HEK293T (cell line): ENCODE measurements at regions not wholly inside any gene's neighbourhood (a gene's known extent, or its start where the extent isn't known, plus 50 kb on each side); places are given as distances from the start of the nearest gene placed in this dataset.

Experiments
- CTCF ChIA-PET: fragments of 350-600 bp; formaldehyde crosslinking; extraction: SDS; loops from one replicate; lab custom pipeline; 2021; ENCODE audit warnings: antibody characterized with exemption, inconsistent platforms; lab: Yijun Ruan, JAX
- POLR2A ChIA-PET: fragments of 350-600 bp; formaldehyde crosslinking; extraction: SDS; loops from one replicate; lab custom pipeline; 2020; ENCODE audit warnings: antibody characterized with exemption, inconsistent platforms; lab: Yijun Ruan, JAX
- DNase-seq: peaks from one replicate; pipeline ENCODE4 v3.0.0; 2012; ENCODE audit warnings: mixed read lengths; ENCODE audit errors: extremely low spot score
- ARNT ChIP-seq: fragments of 450-650 bp; IDR thresholded peaks from 2 replicates; pipeline ENCODE4 v1.6.1; 2017; ENCODE audit warnings: mild to moderate bottlenecking
- BHLHE40 ChIP-seq: fragments of 450-650 bp; IDR thresholded peaks from 2 replicates; pipeline ENCODE4 v1.6.1; 2016; ENCODE audit warnings: mild to moderate bottlenecking, moderate library complexity, borderline replicate concordance
- CTBP1 ChIP-seq: fragments of 450-650 bp; IDR thresholded peaks from 2 replicates; pipeline ENCODE4 v1.6.1; 2016; ENCODE audit warnings: borderline replicate concordance
- ELF4 ChIP-seq: fragments of 450-650 bp; IDR thresholded peaks from 2 replicates; pipeline ENCODE4 v1.6.1; 2017; ENCODE audit warnings: antibody characterized with exemption
- FOXA1 ChIP-seq: fragments of 450-650 bp; IDR thresholded peaks from 2 replicates; pipeline ENCODE4 v1.6.1; 2016; ENCODE audit warnings: mild to moderate bottlenecking
- FOXK2 ChIP-seq: fragments of 450-650 bp; IDR thresholded peaks from 2 replicates; pipeline ENCODE4 v1.6.1; 2016; ENCODE audit warnings: mild to moderate bottlenecking
- FOXM1 ChIP-seq: fragments of 450-650 bp; IDR thresholded peaks from 2 replicates; pipeline ENCODE4 v1.6.1; 2017; ENCODE audit warnings: mild to moderate bottlenecking, borderline replicate concordance
- HDGF ChIP-seq: fragments of 450-650 bp; IDR thresholded peaks from 2 replicates; pipeline ENCODE4 v1.6.1; 2017; ENCODE audit warnings: antibody characterized with exemption, borderline replicate concordance
- L3MBTL2 ChIP-seq: fragments of 450-650 bp; conservative IDR thresholded peaks from 2 replicates; pipeline ENCODE4 v1.6.1; 2016; ENCODE audit warnings: mild to moderate bottlenecking
- LEF1 ChIP-seq: fragments of 450-650 bp; IDR thresholded peaks from 2 replicates; pipeline ENCODE4 v1.6.1; 2017; ENCODE audit warnings: mild to moderate bottlenecking, borderline replicate concordance
- NFRKB ChIP-seq: fragments of 450-650 bp; IDR thresholded peaks from 2 replicates; pipeline ENCODE4 v1.6.1; 2016; ENCODE audit warnings: mild to moderate bottlenecking, moderate library complexity
- SP1 ChIP-seq: fragments of 450-650 bp; IDR thresholded peaks from 2 replicates; pipeline ENCODE4 v1.6.1; 2017
- SUZ12 ChIP-seq: fragments of 450-650 bp; IDR thresholded peaks from 2 replicates; pipeline ENCODE4 v1.6.1; 2016; ENCODE audit warnings: mild to moderate bottlenecking
- TARDBP ChIP-seq: fragments of 450-650 bp; IDR thresholded peaks from 2 replicates; pipeline ENCODE4 v1.6.1; 2016
- ZNF384 ChIP-seq: fragments of 450-650 bp; IDR thresholded peaks from 2 replicates; pipeline ENCODE4 v1.6.1; 2016
- TF ChIP-seq, protein P1 (sequence below): fragments of 450-650 bp; IDR thresholded peaks from 2 replicates; pipeline ENCODE4 v1.6.1; 2016

DNA sequence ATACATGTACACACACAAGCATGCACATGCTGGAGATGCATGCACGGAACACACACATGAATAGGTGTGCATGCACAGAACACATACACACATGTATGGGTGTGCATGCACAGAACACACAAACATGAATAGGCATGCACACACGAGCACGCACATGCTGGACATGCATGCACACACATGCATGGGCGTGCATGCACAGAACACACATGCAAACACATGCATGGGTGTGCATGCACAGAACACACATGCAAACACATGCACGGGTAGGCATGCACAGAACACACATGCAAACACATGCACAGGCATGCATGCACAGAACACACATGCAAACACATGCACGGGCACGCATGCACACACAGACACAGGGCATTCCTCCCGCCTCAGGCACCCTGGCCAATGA lies 382.3 kb downstream of the IRX2 start:
- DNase-seq, result no peak
- POLR2A ChIA-PET, result no interaction called here

DNA sequence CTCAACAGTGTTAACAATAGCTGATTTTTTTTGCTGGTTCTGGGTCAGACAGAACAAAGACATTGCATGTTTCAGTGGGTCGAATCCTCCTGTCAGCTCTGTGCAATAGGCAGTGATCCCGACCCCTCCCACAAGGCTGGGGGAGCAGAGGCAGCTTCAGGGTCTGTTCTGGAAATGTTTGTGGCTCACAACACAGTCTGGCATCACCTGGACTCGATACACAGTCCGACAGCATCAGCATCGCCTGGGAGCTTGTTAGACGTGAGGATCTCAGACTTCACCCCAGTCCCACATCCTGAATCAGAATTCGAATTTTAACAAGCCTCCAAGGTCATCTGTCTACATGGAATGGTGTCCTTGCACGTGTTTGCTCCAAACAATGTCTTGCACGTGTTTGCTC lies 384.7 kb downstream of the IRX2 start:
- ChIA-PET POLR2A (no interaction called here), CTCF (no interaction called here)
- TF ChIP-seq L3MBTL2 (no peak), CTBP1 (no peak), ARNT (no peak), SP1 (no peak), TARDBP (no peak), ELF4 (no peak), FOXA1 (no peak), SUZ12 (no peak), HDGF (no peak), BHLHE40 (no peak), FOXM1 (no peak)
- no peak for DNase-seq

More for the DNA sequence above, 382.3 kb downstream of the IRX2 start:
- no peak for TF ChIP-seq HDGF
- TF ChIP-seq ARNT, result no peak
- no peak for TF ChIP-seq FOXK2
- no peak for TF ChIP-seq BHLHE40
- no peak for TF ChIP-seq L3MBTL2
- no peak for TF ChIP-seq ELF4
- TF ChIP-seq LEF1, result no peak
- no peak for TF ChIP-seq CTBP1
- TF ChIP-seq SUZ12, result no peak
- TF ChIP-seq, protein P1, sequence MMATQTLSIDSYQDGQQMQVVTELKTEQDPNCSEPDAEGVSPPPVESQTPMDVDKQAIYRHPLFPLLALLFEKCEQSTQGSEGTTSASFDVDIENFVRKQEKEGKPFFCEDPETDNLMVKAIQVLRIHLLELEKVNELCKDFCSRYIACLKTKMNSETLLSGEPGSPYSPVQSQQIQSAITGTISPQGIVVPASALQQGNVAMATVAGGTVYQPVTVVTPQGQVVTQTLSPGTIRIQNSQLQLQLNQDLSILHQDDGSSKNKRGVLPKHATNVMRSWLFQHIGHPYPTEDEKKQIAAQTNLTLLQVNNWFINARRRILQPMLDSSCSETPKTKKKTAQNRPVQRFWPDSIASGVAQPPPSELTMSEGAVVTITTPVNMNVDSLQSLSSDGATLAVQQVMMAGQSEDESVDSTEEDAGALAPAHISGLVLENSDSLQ, result no peak
- no peak for TF ChIP-seq ZNF384
- TF ChIP-seq FOXA1, result no peak
- no peak for TF ChIP-seq FOXM1
- no peak for TF ChIP-seq TARDBP
- CTCF ChIA-PET, result no interaction called here

DNA sequence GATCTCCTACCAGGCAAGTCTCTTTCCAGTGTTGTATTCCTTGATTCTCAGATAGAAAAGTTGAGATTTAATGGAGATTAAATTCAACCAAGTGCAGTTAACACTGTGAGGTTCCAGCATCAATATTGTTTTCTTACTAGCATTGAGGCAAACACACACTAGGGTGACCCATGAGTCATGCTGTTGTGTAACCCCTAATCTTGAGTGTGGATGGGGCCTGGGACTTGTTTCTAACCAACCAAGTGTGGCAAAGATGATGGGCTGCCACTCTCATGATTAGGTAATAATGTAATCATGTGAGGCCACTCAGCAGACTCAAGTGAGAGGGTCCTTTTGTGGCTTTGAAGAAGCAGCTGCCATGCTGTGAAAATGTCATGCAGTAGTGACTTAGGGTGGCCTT lies 394.2 kb downstream of the IRX2 start:
- ChIA-PET CTCF (no interaction called here), POLR2A (no interaction called here)
- TF ChIP-seq, protein P1, result no peak
- TF ChIP-seq L3MBTL2 (no peak), TARDBP (no peak), FOXA1 (no peak), SP1 (no peak), FOXK2 (no peak)

DNA sequence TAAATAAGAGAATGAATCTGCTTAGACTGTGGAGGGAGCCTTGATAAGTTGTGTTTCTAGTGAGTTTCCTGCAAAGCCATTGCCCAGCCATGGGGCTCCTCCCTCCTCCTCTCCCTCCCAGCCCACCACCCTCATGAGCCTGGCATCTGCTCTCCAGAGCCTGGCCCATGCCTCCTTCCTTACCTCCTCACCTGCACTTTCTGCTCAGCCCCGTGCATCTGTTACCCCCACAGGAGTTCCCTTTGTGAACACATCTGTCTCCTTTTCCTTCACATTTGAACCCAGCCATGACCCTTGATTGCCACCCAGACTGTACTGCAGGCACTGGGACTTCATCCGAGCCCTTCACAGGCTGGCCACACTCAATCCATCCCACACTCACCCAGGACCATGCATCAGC lies 395.6 kb downstream of the IRX2 start:
- TF ChIP-seq SP1, result no peak
- TF ChIP-seq NFRKB, result no peak
- TF ChIP-seq TARDBP, result no peak
- no peak for TF ChIP-seq HDGF
- TF ChIP-seq L3MBTL2, result no peak
- TF ChIP-seq FOXA1, result no peak
- TF ChIP-seq ELF4, result no peak
- POLR2A ChIA-PET, result no interaction called here
- DNase-seq, result no peak
- CTCF ChIA-PET, result no interaction called here

More for the DNA sequence above, 394.2 kb downstream of the IRX2 start:
- DNase-seq, result no peak

DNA sequence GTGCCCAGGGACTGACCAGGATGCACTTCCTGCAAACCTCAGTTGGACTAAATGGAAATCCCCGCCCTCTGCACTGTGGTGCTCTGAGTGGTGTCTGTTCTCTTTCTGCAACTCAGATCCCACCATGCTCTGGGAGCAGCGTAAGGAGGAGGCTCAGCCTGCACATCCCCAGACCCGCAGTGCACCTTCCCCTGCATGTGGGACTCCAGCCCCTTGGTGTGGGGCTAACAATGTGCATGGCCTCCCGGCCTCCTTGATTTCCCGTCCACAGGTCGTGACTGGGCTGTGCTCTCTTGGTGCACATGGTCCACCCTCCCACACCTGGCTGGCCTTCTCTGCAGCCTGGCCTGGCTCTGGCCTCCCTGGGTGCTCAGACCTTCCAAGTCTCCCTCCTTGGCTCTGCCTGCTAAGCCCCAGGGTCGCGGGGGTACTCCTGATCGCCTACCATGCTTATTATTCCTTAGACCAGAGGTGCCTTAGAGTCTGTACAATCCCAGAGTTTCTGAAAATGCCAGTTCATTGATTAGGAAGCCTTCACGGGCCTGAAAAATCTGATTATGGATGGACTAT lies 397.5 kb downstream of the IRX2 start:
- CTCF ChIA-PET, result no interaction called here
- TF ChIP-seq LEF1 (no peak), FOXA1 (no peak), ELF4 (no peak), BHLHE40 (no peak), CTBP1 (no peak), HDGF (no peak), ARNT (no peak), TARDBP (no peak), L3MBTL2 (no peak), ZNF384 (no peak), NFRKB (no peak)
- TF ChIP-seq, protein P1, result no peak
- POLR2A ChIA-PET, result no interaction called here
- DNase-seq, result no peak

DNA sequence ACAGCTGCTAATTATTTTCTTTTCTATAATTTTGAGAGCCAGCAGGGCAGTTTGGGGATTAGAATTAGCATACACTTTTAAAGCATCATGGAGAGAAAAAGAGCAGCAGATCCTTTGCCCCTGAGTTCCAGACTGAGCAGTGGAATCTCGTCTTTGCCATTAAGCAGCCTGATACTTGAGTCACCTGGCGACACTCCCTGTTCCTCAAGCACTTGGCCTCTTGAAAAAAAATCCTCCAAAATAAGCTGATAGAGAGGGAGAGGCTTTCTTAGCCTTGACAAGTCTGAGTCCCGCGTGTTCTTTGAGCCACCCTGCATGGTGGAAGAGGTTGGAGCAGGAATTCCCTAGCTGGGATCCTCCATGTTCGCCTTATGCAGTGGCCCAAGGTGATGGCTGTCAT lies 398.3 kb downstream of the IRX2 start:
- CTCF ChIA-PET, result no interaction called here
- POLR2A ChIA-PET, result no interaction called here
- no peak for DNase-seq
- TF ChIP-seq ELF4 (no peak), NFRKB (no peak), FOXM1 (no peak), CTBP1 (no peak), LEF1 (no peak), FOXK2 (no peak), SUZ12 (no peak), SP1 (no peak), L3MBTL2 (no peak), ARNT (no peak)
